NT2/D1 (cell line): ENCODE measurements at regions not wholly inside any gene's neighbourhood (a gene's known extent, or its start where the extent isn't known, plus 50 kb on each side); places are given as distances from the start of the nearest gene placed in this dataset.
"Not testable (repeated sequence)": the region's sequence is repeated elsewhere in the genome, so short reads cannot be mapped to it uniquely, and the experiment has no call there.

Experiments
- DNase-seq: peaks from one replicate; pipeline ENCODE4 v3.0.0-alpha.2; 2011; ENCODE audit warnings: low read depth, low spot score
- H3K27me3 ChIP-seq: 2 replicates; pipeline ENCODE4 v1.6.0; 2011; ENCODE audit warnings: mild to moderate bottlenecking; ENCODE audit not compliant: insufficient read length, insufficient read depth
- H3K36me3 ChIP-seq: 2 replicates; pipeline ENCODE4 v1.6.1; 2011; ENCODE audit warnings: mild to moderate bottlenecking, low read length, mixed read lengths; ENCODE audit not compliant: insufficient read depth, insufficient read length
- H3K4me1 ChIP-seq: 2 replicates; pipeline ENCODE4 v1.5.1; 2011; ENCODE audit not compliant: insufficient read depth, insufficient read length
- H3K4me3 ChIP-seq: 2 replicates; pipeline ENCODE4 v1.5.1; 2011; ENCODE audit warnings: low read depth; ENCODE audit not compliant: insufficient read length
- H3K9ac ChIP-seq: 2 replicates; pipeline ENCODE4 v1.6.0; 2011; ENCODE audit warnings: low read depth; ENCODE audit not compliant: insufficient read length
- H3K9me3 ChIP-seq: 2 replicates; pipeline ENCODE4 v1.5.1; 2011; ENCODE audit warnings: mild to moderate bottlenecking, low read length; ENCODE audit not compliant: insufficient read depth
- SUZ12 ChIP-seq: IDR thresholded peaks from 2 replicates; pipeline ENCODE4 v1.6.1; 2011; ENCODE audit not compliant: insufficient read length, insufficient read depth; ENCODE audit errors: extremely low read depth
- YY1 ChIP-seq: IDR thresholded peaks from 2 replicates; pipeline ENCODE4 v1.6.1; 2011; ENCODE audit not compliant: insufficient read length, insufficient read depth
- ZNF274 ChIP-seq: IDR thresholded peaks from 2 replicates; pipeline ENCODE4 v1.6.1; 2011; ENCODE audit warnings: mild to moderate bottlenecking, low read depth, low read length

DNA sequence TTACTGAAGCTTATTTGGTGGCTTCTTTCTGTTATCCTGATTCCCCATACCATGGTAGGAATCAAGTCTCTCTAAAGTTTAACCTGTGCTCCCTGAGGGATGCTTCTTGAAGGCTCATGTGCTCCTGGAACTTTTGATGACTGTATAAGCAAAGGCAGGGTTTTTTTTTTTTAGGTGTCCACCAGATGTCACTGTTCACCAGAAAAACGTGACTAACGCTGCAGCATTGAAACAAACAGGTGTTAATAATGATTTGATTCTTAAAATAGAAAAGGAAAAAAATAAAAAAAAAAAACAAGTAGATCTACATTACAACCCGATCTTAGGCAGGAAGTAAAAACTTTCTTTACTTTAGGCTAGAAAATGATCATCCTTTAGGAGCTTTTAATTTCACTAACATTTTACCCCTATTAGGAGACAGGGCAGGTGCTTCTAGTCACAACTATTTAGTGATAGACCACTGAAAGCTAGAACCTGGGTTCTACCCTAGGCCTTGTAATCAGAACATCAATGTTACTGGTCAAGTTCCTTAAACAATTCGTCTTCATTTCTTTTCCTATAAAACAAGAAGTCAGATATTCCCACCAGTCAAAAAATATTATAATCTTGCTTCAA, 223.0 kb downstream of the PLA2G4A start:
- Histone ChIP-seq H3K9me3 (peaks cover 9% of the 10 kb centered on the region; the same call in 1 of the 2 replicates), H3K9ac (no peak overlapping the region), H3K27me3 (no peaks in the 10 kb centered on the region), H3K36me3 (no peaks in the 10 kb centered on the region), H3K4me3 (no peak overlapping the region), H3K4me1 (no peaks in the 10 kb centered on the region)
- no peak for TF ChIP-seq YY1
- no peak for TF ChIP-seq ZNF274
- TF ChIP-seq SUZ12 = no peak
- peak; percentile 57 for DNase-seq

DNA sequence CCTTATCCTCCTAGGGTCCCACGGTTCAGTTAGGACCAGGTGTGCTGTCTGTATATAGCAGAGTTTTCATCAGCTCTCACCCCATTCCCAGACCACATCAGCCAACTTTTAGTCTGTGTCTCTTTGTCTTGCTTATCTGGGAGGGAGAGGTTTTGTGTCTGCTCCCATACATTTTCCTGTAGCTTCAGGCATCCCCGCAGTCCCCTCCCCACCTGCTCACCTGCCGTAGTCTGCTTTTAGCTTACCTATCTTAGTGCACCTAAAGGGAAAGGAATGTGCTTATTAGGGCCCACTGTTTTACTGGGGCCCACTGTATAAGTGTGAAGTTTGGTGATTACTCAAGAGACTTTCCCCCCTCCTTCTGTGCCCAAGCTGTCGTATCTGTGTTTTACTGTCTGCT, 225.1 kb downstream of the PLA2G4A start:
- H3K9me3 ChIP-seq = peaks cover 3% of the 10 kb centered on the region; the same call in 1 of the 2 replicates
- no peak overlapping the region for H3K9ac ChIP-seq
- no peaks in the 10 kb centered on the region for H3K36me3 ChIP-seq
- no peak for TF ChIP-seq ZNF274
- TF ChIP-seq SUZ12 = no peak
- TF ChIP-seq YY1 = no peak
- no peak overlapping the region for H3K4me3 ChIP-seq
- H3K27me3 ChIP-seq = no peaks in the 10 kb centered on the region
- no peak for DNase-seq
- no peaks in the 10 kb centered on the region for H3K4me1 ChIP-seq

DNA sequence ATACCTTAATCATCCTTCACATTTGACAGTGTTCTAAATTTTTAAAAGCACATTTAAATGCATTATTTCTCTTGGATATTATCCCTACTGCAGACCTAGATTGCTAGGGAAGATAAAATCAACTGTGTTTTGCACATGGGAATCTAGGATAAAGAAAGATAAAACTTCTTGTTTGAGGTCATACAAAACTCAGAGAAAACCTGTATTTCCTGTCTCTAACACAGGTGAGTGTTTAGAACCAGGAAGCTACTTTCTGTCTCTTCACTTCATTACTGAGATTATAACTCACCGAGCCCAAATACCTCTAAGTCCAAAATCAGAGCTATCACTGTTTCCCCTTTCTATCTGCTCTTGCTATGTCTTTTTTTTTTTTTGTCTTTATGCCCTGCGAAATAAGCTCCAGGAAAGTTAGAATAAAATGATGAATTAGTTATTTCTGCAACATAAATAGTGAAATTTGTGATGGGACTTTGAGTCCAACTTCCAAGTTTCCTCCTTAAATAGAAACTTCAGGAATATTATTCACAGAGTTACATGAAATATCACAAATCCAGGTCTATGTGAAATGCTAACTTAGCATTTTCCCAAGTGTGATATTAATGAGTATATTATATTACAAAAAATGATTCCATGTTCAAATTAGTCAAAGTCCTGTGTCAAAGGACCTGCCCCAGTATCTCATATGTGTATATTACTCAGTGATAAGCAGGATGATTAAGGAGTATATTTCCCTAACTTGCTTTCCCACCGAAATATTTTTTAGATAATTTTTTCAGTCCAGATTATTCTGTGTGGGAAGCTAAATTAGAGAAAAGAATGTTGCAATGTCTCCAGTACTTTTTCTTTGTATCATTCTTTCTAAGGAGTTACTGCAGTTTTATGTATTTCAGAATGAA, 226.4 kb downstream of the PLA2G4A start:
- TF ChIP-seq ZNF274 (no peak), YY1 (no peak), SUZ12 (no peak)
- Histone ChIP-seq H3K9me3 (no peaks in the 10 kb centered on the region), H3K36me3 (no peaks in the 10 kb centered on the region), H3K4me1 (no peaks in the 10 kb centered on the region), H3K4me3 (no peak overlapping the region), H3K27me3 (no peaks in the 10 kb centered on the region), H3K9ac (no peak overlapping the region)
- no peak for DNase-seq

DNA sequence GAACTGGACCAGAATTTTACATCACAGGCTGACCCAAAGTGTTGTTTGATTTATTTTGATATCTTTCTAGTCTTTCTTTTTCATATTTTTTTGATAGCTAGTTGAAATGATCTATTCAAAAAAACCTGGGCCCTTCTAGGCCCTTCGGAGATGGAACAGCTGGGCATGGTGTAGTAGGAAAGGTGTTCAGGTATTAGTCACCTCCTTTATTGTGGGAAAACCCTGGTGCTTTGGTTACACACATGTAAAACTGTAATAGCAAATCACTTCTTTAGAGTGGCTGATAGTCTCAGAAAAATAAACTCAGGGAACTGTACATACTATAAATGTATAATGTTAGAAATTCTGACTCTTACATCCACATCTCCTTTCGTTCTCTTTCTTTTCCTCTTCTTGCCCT, 234.5 kb downstream of the PLA2G4A start:
- H3K9me3 ChIP-seq = no peaks in the 10 kb centered on the region; the same call in 1 of the 2 replicates
- no peaks in the 10 kb centered on the region for H3K27me3 ChIP-seq
- no peaks in the 10 kb centered on the region for H3K36me3 ChIP-seq
- no peak overlapping the region for H3K4me3 ChIP-seq
- no peaks in the 10 kb centered on the region for H3K4me1 ChIP-seq
- TF ChIP-seq ZNF274 (no peak), SUZ12 (no peak), YY1 (no peak)
- no peak overlapping the region for H3K9ac ChIP-seq
- no peak for DNase-seq

DNA sequence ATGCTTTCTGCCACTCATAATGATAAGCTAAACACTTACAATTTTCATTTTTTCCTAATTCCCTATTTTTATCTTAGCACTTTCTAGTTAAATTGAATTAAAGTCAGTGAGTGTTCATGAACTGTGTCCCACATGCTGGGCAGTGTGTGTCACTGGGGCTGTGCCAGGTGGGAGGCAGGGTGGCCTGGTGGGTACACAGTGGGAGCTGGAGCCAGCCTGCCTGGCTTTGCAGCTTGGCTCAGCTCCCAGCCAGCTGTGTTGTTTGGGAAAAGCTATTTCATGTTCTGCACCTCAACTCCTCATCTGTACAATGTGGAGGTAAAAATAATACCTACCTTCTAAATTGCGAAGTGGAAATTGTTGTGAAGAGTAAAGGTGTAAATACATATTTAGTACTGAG, 238.4 kb downstream of the PLA2G4A start:
- Histone ChIP-seq H3K9ac (no peak overlapping the region), H3K9me3 (no peaks in the 10 kb centered on the region; the same call in 1 of the 2 replicates), H3K4me1 (no peaks in the 10 kb centered on the region), H3K27me3 (no peaks in the 10 kb centered on the region), H3K36me3 (no peaks in the 10 kb centered on the region), H3K4me3 (no peak overlapping the region)
- no peak for TF ChIP-seq ZNF274
- TF ChIP-seq SUZ12 = no peak
- no peak for TF ChIP-seq YY1
- DNase-seq = no peak

DNA sequence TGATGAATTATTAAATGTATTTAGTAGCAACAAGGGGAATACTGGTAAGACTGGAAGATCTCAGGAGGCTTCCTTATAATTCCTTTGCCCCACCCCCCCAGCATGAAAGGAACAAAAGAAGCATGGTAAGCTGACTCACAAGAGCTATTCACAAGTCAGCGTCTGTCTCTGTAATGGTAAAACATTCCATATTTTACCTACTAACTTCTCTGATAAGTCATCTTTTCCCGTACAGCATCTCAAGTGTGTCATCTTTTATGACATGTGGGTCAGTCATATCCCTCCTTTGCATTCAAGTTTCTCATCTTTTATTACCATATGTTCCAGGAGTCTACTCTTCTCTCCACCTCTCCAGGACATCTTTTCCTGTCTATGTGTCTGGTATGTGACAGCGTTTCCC, 241.3 kb downstream of the PLA2G4A start:
- H3K27me3 ChIP-seq = no peaks in the 10 kb centered on the region
- H3K9me3 ChIP-seq = peaks cover 10% of the 10 kb centered on the region; the same call in 1 of the 2 replicates
- no peaks in the 10 kb centered on the region for H3K4me1 ChIP-seq
- H3K4me3 ChIP-seq = no peak overlapping the region
- no peak overlapping the region for H3K9ac ChIP-seq
- no peak for DNase-seq
- H3K36me3 ChIP-seq = no peaks in the 10 kb centered on the region
- TF ChIP-seq ZNF274 = no peak
- TF ChIP-seq SUZ12 = no peak

DNA sequence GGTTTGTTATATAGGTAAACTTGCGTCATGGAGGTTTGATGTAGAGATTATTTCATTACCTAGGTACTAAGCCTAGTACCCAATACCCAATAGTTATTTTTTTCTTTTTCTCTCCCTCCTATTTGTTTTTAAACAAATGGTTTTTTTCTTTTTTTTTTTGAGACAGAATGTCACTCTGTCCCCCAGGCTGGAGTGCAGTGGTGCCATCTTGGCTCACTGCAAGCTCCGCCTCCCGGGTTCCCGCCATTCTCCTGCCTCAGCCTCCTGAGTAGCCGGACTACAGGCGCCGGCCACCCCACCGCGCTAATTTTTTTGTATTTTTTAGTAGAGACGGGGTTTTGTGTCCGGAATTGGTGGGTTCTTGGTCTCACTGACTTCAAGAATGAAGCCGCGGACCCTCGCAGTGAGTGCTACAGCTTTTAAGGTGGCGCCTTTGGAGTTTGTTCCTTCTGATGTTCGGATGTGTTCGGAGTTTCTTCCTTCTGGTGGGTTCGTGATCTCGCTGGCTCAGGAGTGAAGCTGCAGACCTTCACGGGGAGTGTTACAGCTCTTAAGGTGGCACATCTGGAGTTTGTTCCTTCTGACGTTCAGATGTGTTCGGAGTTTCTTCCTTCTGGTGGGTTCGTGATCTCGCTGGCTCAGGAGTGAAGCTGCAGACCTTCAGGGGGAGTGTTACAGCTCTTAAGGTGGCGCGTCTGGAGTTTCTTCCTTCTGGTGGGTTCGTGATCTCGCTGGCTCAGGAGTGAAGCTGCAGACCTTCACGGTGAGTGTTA, 243.7 kb downstream of the PLA2G4A start:
- not testable (repeated sequence) for DNase-seq, H3K36me3 ChIP-seq, H3K9ac ChIP-seq, H3K4me3 ChIP-seq, H3K27me3 ChIP-seq, H3K4me1 ChIP-seq
- H3K9me3 ChIP-seq = peaks cover 10% of the 10 kb centered on the region; the same call in 1 of the 2 replicates

DNA sequence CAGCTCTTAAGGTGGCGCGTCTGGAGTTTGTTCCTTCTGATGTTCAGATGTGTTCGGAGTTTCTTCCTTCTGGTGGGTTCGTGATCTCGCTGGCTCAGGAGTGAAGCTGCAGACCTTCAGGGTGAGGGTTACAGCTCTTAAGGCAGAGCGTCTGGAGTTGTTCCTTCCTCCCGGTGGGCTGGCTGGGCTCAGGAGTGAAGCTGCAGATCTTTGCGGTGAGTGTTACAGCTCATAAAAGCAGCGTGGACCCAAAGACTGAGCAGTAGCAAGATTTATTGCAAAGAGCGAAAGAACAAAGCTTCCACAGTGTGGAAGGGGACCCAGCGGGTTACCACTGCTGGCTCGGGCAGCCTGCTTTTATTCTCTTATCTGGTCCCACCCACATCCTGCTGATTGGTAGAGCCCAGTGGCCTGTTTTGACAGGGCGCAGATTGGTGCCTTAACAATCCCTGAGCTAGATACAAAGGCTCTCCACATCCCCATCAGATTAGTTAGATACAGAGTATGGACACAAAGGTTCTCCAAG, 244.3 kb downstream of the PLA2G4A start:
- H3K9me3 ChIP-seq = peaks cover 10% of the 10 kb centered on the region; the same call in 1 of the 2 replicates
- not testable (repeated sequence) for H3K27me3 ChIP-seq, DNase-seq, H3K4me3 ChIP-seq, H3K36me3 ChIP-seq, H3K4me1 ChIP-seq, H3K9ac ChIP-seq

DNA sequence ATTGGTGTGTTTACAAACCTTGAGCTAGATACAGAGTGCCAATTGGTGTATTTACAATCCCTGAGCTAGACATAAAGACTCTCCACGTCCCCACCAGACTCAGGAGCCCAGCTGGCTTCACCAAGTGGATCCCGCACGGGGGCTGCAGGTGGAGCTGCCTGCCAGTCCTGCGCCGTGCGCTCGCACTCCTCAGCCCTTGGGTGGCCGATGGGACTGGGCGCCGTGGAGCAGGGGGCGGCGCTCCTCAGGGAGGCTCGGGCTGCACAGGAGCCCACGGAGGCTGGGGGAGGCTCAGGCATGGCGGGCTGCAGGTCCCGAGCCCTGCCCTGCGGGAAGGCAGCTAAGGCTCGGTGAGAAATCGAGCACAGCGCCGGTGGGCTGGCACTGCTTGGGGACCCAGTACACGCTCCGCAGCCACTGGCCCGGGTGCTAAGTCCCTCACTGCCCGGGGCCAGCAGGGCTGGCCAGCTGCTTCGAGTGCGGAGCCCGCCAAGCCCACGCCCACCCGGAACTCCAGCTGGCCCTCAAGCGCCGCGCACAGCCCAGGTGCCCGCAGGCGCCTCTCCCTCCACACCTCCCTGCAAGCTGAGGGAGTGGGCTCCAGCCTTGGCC, 245.0 kb downstream of the PLA2G4A start:
- H3K4me1 ChIP-seq, H3K4me3 ChIP-seq, H3K36me3 ChIP-seq, H3K9ac ChIP-seq, H3K27me3 ChIP-seq, DNase-seq: not testable (repeated sequence)
- peaks cover 10% of the 10 kb centered on the region; the same call in 1 of the 2 replicates for H3K9me3 ChIP-seq
